Aorta (tissue), 5 donors: ENCODE measurements at regions not wholly inside any gene's neighbourhood (a gene's known extent, or its start where the extent isn't known, plus 50 kb on each side); places are given as distances from the start of the nearest gene placed in this dataset.

Experiments used
- ATAC-seq: fragments of 200-7000 bp; cut with Tn5 transposase; one replicate; pipeline ENCODE4 v1.9.1; 2022; ENCODE audit warnings: moderate library complexity; ENCODE audit not compliant: low FRiP score
- DNase-seq, 2 donors: peaks; one replicate each; pipeline ENCODE4 v3.0.0-alpha.2; 2020
- H3K27ac ChIP-seq, 2 donors: one replicate each; pipeline ENCODE4 v1.5.1; 2013; ENCODE audit warnings: low read length in 2 of 2, mild to moderate bottlenecking in 2 of 2, moderate library complexity in 2 of 2, control low read depth in 1 of 2, inconsistent platforms in 1 of 2, low read depth in 1 of 2
- H3K27me3 ChIP-seq, 2 donors: one replicate each; pipeline ENCODE4 v1.6.1; 2013; ENCODE audit warnings: control low read depth in 1 of 2, low read length in 1 of 2, mild to moderate bottlenecking in 1 of 2, moderate library complexity in 1 of 2; ENCODE audit not compliant: insufficient read depth in 2 of 2, control insufficient read depth in 1 of 2
- H3K36me3 ChIP-seq, 2 donors: one replicate each; pipeline ENCODE4 v1.6.1; 2013; ENCODE audit warnings: control low read depth in 1 of 2, low read length in 1 of 2, mild to moderate bottlenecking in 1 of 2; ENCODE audit not compliant: insufficient read depth in 2 of 2, control insufficient read depth in 1 of 2
- H3K4me1 ChIP-seq, 2 donors: one replicate each; pipeline ENCODE4 v1.6.1; 2013; ENCODE audit warnings: low read length in 2 of 2, control low read depth in 1 of 2, mild to moderate bottlenecking in 1 of 2, moderate library complexity in 1 of 2; ENCODE audit not compliant: insufficient read depth in 2 of 2, control insufficient read depth in 1 of 2
- H3K4me3 ChIP-seq, 2 donors: one replicate each; pipeline ENCODE4 v1.5.1; 2013; ENCODE audit warnings: low read length in 2 of 2, control low read depth in 1 of 2, mild to moderate bottlenecking in 1 of 2
- H3K9me3 ChIP-seq: one replicate; pipeline ENCODE4 v1.6.1; 2013; ENCODE audit warnings: mild to moderate bottlenecking, low read length; ENCODE audit not compliant: control insufficient read depth
- WGBS, 2 donors: extraction: QIAGEN DNeasy Blood & Tissue Kit; methylation state at CpG; one replicate each; pipeline ENCODE4 v1.1.7; 2013; 5-methylcytosine and 5-hydroxymethylcytosine counted together
- intact Hi-C, 2 donors: fragments of 100-400 bp; cut with DNase I; formaldehyde crosslinking; loops; one replicate each; pipeline versions ENCODE4 v1.14.2 to v1.15.0; 2022
- donor health status: healthy with polysubstance abuse.
- donor health status: Bipolar disorder and iron deficiency.
- donor health status: DM: no; HTN: no; CAD: no.
- donor health status: DM: no; HTN: no; CAD: no.
- donor health status: DM: yes; HTN: yes; CAD: no.

DNA sequence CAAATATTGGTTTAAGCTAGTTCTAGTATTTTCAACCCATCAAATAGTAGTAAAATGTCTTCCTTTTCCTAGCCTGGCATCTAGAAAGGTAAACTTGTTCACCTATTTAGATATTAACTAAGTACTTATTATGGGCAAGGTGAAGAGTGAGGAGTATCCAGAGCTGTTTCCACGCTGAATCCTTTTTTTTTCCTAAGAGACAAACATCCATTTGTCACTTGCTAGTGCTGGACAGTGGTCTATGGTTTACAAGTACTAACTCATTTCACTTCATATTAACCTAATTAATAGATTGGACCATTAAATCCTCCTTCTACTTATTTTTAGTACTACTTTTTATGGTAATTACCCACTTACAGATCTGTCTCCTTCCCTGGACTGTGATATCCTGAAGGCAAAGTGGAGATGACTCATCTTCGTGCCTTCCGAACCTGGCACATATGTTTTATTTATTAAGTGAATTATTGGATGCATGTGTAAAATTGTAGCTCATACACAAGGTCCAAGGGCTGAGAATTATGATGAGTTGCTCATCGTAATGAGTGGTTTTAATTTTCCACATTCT, 159.6 kb upstream of the IGFBP3 start:
- no peak for DNase-seq
- Histone ChIP-seq H3K27ac (no peak overlapping the region), H3K9me3 (no peaks in the 10 kb centered on the region), H3K36me3 (no peaks in the 10 kb centered on the region), H3K27me3 (no peaks in the 10 kb centered on the region), H3K4me3 (no peak overlapping the region), H3K4me1 (no peaks in the 10 kb centered on the region)
- intact Hi-C loops = no loop called here
- ATAC-seq = no peak
- WGBS, 2 donors = 84 to 86% methylated on average over 4 of the region's 4 CpGs

DNA sequence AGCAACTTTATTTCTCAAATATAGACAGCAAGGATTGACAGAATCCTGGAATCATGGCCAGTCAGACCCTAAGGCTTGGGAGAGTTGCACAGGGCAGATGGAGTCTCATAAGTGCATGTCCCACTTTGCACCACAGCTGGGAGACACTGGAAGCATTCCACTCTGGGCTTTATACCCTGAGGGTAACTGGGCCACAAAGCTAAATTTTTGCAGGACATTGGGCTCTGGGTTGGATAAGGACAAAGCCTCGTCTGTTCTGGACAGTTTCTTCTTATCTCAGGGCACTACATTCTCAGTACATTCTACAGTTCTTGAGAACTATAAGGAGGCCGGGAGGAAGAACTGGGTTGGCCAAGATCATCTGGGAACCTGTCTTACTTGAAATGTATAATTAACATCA, 158.3 kb upstream of the IGFBP3 start:
- Histone ChIP-seq H3K4me3 (no peak overlapping the region), H3K4me1 (no peaks in the 10 kb centered on the region), H3K27ac (no peak overlapping the region), H3K9me3 (no peaks in the 10 kb centered on the region), H3K27me3 (no peaks in the 10 kb centered on the region), H3K36me3 (no peaks in the 10 kb centered on the region)
- 80 to 81% methylated on average over 2 of the region's 2 CpGs for WGBS, 2 donors
- no peak for ATAC-seq
- intact Hi-C loops = no loop called here
- no peak for DNase-seq

DNA sequence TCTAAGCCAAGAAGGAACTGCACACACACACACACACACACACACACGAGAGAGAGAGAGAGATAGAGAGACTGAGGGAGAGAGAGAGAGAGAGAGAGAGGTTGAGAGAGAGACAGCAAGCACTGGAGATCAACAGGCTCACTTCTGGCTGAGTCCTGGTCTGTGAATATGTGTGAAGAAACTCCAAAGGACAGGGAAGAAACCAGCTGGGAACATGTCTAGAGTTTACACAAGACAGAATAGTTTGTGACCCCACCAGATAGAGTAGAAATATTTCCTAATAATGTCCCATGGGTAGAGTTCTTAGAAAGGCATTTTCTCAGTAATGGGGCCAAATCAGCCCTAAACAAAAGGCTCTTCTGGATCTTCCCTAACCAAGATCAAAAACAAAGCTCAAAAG, 155.5 kb upstream of the IGFBP3 start:
- intact Hi-C loops = no loop called here
- H3K9me3 ChIP-seq = no peaks in the 10 kb centered on the region
- no peaks in the 10 kb centered on the region for H3K27me3 ChIP-seq
- H3K4me3 ChIP-seq = no peak overlapping the region
- ATAC-seq (no peak), DNase-seq (no peak)
- 25 to 48% methylated on average over 1 of the region's 1 CpG for WGBS, 2 donors
- no peaks in the 10 kb centered on the region for H3K36me3 ChIP-seq
- H3K4me1 ChIP-seq = no peaks in the 10 kb centered on the region
- no peak overlapping the region for H3K27ac ChIP-seq

DNA sequence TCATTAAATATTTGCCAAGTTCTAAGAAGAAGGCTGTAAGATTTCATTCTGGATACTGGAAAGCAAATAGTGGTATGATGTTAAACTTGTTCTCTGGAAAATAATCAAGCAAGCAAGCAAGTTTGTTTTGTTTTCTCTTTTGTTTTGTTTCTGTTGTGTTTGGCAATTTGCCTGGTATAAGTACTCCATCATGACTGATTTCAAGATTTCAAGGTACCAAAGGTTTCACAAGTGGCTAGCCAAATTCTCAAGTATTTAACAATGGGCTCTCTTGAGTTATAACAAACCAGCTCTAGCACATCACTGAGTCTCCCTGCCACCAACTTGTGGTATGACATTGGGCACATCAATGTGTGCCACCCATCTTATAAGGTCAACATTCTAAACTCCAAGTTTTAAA, 151.7 kb upstream of the IGFBP3 start:
- H3K9me3 ChIP-seq = no peaks in the 10 kb centered on the region
- no peak for ATAC-seq

DNA sequence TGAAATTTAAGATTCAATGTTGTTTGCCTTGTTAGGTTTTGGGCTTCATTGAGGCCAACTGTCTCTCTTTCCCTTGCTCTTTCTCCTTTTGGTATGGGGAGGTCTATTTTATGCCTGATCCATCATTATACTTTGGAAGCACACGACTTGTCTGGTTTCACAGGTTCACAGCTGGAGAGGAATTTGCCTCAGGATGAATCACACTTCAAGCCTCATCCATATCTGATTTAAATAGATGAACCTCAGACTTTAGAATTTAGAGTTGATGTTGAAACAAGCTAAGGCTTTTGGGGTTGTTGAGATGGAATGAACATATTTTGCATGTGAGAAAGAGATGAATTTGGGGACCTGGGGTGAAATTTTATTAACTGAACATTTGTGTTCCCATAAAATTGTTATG, 150.5 kb upstream of the IGFBP3 start:
- H3K4me3 ChIP-seq = no peak overlapping the region
- H3K27me3 ChIP-seq = no peaks in the 10 kb centered on the region
- ATAC-seq (no peak), DNase-seq (no peak)
- H3K27ac ChIP-seq = no peak overlapping the region
- intact Hi-C loops = no loop called here
- 78 to 86% methylated on average over 1 of the region's 1 CpG for WGBS, 2 donors
- no peaks in the 10 kb centered on the region for H3K4me1 ChIP-seq
- H3K36me3 ChIP-seq = no peaks in the 10 kb centered on the region
- H3K9me3 ChIP-seq = no peaks in the 10 kb centered on the region

More for the DNA sequence above, 151.7 kb upstream of the IGFBP3 start:
- H3K36me3 ChIP-seq = no peaks in the 10 kb centered on the region
- H3K4me1 ChIP-seq = no peaks in the 10 kb centered on the region
- no peak overlapping the region for H3K4me3 ChIP-seq
- intact Hi-C loops = no loop called here
- no peaks in the 10 kb centered on the region for H3K27me3 ChIP-seq
- no peak overlapping the region for H3K27ac ChIP-seq
- DNase-seq = no peak

DNA sequence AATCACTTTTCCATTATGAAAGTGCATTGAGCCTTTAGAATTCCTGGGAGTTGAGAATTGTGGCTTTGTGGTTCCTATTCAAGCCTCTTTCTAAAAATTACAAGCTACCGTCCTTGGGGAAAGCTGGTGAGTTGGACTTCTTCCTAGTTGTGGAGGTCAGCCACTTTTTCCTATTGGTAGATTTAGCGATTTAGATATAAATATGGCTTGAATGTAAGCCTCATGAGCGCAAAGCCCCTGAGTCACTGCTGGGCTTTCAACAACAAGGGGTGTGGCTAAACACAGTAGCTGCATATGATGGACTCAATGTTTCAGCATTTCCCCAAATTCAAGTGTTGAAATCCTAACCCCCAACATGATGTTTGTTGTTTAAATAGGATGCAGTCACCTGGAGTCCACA, 150.0 kb upstream of the IGFBP3 start:
- H3K9me3 ChIP-seq = no peaks in the 10 kb centered on the region
- intact Hi-C loops = no loop called here
- no peaks in the 10 kb centered on the region for H3K27me3 ChIP-seq
- no peaks in the 10 kb centered on the region for H3K36me3 ChIP-seq
- 74 to 78% methylated on average over 3 of the region's 3 CpGs for WGBS, 2 donors
- ATAC-seq = no peak
- no peak overlapping the region for H3K27ac ChIP-seq
- no peak overlapping the region for H3K4me3 ChIP-seq
- H3K4me1 ChIP-seq = no peaks in the 10 kb centered on the region
- no peak for DNase-seq

DNA sequence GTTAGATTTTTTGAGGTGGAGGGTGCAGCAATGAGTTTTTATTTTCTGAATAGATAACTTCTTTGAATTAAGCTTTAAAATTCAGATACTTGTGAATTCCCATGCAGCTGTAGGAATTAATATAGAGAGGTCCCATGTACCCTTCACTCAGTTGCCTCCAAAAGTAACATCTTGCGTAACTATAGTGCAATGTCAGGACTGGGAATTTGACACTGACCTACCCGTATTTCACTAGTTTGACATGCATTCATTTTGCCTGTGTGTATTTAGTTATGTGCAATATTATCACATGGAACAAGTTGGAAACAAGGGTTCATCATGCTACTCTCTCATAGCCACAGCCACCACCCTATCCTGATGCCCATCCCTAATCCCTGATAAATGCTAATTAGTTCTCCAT, 147.1 kb upstream of the IGFBP3 start:
- ATAC-seq (no peak), DNase-seq (no peak)
- Histone ChIP-seq H3K27me3 (no peaks in the 10 kb centered on the region), H3K27ac (no peak overlapping the region), H3K36me3 (no peaks in the 10 kb centered on the region), H3K9me3 (no peaks in the 10 kb centered on the region), H3K4me3 (no peak overlapping the region), H3K4me1 (no peaks in the 10 kb centered on the region)
- intact Hi-C loops = no loop called here
- WGBS, 2 donors = 85 to 92% methylated on average over 2 of the region's 2 CpGs

DNA sequence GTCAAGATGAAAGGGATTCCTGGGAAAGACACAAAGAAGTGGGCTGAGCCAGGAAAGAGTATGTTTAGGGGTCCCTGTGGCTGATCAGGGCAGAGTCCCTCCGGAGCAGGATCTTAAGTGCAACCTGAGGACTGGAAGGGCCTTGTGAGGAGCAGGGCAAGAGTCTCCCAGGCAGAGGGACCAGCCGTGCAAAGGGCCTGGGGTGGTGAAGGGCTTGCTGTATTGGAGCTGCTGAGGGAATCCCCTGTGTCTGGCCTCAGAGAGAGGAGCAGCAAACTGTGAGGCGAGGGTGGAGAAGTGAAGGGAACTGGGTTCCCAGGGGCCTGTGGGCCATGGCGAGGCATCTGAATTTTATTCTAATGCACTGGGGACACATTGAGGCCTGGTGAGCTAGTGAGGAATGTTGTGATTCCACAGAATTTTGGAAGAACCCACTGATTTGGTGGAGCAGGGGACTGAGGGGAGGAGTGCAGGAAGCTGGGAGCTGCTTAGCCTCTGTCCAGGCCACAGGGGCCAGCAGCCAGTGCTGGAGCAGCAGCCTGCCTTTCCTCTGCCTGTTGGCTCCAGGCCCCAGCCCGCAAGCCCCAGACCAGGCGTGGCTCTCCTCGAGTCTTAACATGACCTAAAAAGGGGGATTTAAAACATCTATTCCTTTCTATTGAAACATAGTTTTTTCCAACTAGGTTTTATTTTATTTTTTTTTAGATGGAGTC, 138.4 kb upstream of the IGFBP3 start:
- Histone ChIP-seq H3K27me3 (no peaks in the 10 kb centered on the region), H3K4me3 (no peak overlapping the region), H3K4me1 (no peaks in the 10 kb centered on the region), H3K36me3 (no peaks in the 10 kb centered on the region), H3K27ac (no peak overlapping the region), H3K9me3 (no peaks in the 10 kb centered on the region)
- DNase-seq = peak in 1 of 2 donors; percentile 80
- 73 to 79% methylated on average over 7 of the region's 7 CpGs for WGBS, 2 donors
- intact Hi-C loops = no loop called here
- peak; percentile 74 for ATAC-seq

DNA sequence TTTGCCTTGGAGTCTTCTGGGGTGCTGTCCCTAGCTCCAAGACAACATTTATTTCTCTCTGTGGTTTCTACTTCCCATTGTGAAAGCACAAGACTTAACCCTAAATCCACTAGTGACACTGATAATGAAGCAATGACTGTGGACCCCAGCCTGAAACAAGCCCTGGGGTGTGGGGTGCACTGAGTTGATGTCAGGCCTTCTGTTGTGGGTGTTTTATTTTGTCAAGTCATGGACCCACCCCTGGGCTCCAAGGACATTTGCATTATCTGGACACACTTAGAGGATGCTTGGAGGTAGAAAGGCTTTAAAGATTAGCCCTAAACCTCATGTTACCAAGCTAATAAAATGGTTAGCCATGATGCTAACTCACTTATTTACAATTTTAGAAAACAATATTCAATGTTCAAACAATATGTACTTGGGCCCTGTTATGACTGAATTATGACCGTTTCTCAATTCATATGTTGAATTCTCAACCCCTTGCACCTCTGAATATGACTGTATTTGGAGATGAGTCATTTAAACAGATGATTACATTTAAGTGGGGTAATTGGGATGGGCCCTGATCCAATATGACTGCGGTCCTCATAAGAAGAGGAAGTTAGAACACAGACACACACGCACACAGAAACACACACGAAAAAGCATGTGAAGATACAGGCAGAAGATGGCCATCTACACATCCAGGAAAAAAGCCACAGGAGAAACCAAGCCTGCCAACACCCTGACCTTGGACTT, 137.2 kb upstream of the IGFBP3 start:
- Histone ChIP-seq H3K27ac (no peak overlapping the region), H3K4me3 (no peak overlapping the region), H3K4me1 (no peaks in the 10 kb centered on the region), H3K27me3 (no peaks in the 10 kb centered on the region), H3K9me3 (no peaks in the 10 kb centered on the region), H3K36me3 (no peaks in the 10 kb centered on the region)
- 92 to 96% methylated on average over 4 of the region's 4 CpGs for WGBS, 2 donors
- intact Hi-C loops = no loop called here
- no peak for ATAC-seq
- DNase-seq = no peak
